ENCODE measurements at regions not wholly inside any gene's neighbourhood (a gene's known extent, or its start where the extent isn't known, plus 50 kb on each side); places are given as distances from the start of the nearest gene placed in this dataset.
"Not testable (repeated sequence)": the region's sequence is repeated elsewhere in the genome, so short reads cannot be mapped to it uniquely, and the experiment has no call there.

- DNase-seq = no peak
These were observed 301.3 kb downstream of the EDEM1 start for GRCh38 chr3:5488771-5489170.

GRCh38 chr3:5489536-5489935, 302.0 kb downstream of the EDEM1 start:
- DNase-seq = no peak

GRCh38 chr3:5494905-5495519, 307.5 kb downstream of the EDEM1 start:
- no peak for DNase-seq

- DNase-seq = no peak
These were observed 310.0 kb downstream of the EDEM1 start for GRCh38 chr3:5497497-5497896.

- no peak for DNase-seq
These were observed 311.5 kb downstream of the EDEM1 start for GRCh38 chr3:5498981-5499380.

- DNase-seq = no peak
These were observed 311.9 kb downstream of the EDEM1 start for GRCh38 chr3:5499404-5499803.

- DNase-seq = no peak
These were observed 315.6 kb downstream of the EDEM1 start for GRCh38 chr3:5503136-5503535.

- DNase-seq = no peak
These were observed 316.6 kb downstream of the EDEM1 start for GRCh38 chr3:5504135-5504534.

GRCh38 chr3:5505163-5505562, 317.7 kb downstream of the EDEM1 start:
- DNase-seq = no peak

- DNase-seq = no peak
These were observed 318.5 kb downstream of the EDEM1 start for GRCh38 chr3:5505997-5506396.

- not testable (repeated sequence) for DNase-seq
These were observed 321.4 kb downstream of the EDEM1 start for GRCh38 chr3:5508860-5509259.

GRCh38 chr3:5510300-5510699, 322.8 kb downstream of the EDEM1 start:
- DNase-seq = no peak

- no peak for DNase-seq
These were observed 330.4 kb downstream of the EDEM1 start for GRCh38 chr3:5517921-5518320.

- no peak for DNase-seq
These were observed 332.7 kb downstream of the EDEM1 start for GRCh38 chr3:5520237-5520636.

- no peak for DNase-seq
These were observed 335.6 kb downstream of the EDEM1 start for GRCh38 chr3:5523125-5523524.

GRCh38 chr3:5531039-5531438, 343.5 kb downstream of the EDEM1 start:
- no peak for DNase-seq

- no peak for DNase-seq
These were observed 344.3 kb downstream of the EDEM1 start for GRCh38 chr3:5531741-5532290.

- no peak for DNase-seq
These were observed 353.0 kb downstream of the EDEM1 start for GRCh38 chr3:5540532-5540931.

- no peak for DNase-seq
These were observed 355.0 kb downstream of the EDEM1 start for GRCh38 chr3:5542472-5542871.

GRCh38 chr3:5543047-5543446, 355.5 kb downstream of the EDEM1 start:
- DNase-seq = no peak

GRCh38 chr3:5545719-5546118, 358.2 kb downstream of the EDEM1 start:
- no peak for DNase-seq

GRCh38 chr3:5553203-5553602, 365.7 kb downstream of the EDEM1 start:
- DNase-seq = no peak

GRCh38 chr3:5554245-5554747, 366.8 kb downstream of the EDEM1 start:
- no peak for DNase-seq

- DNase-seq = no peak
These were observed 372.7 kb downstream of the EDEM1 start for GRCh38 chr3:5560199-5560598.
